SK-N-SH treated with all-trans-retinoic acid at 6 μM for 48 hours (cell line): ENCODE measurements at regions not wholly inside any gene's neighbourhood (a gene's known extent, or its start where the extent isn't known, plus 50 kb on each side); places are given as distances from the start of the nearest gene placed in this dataset.

Experiments
- ATAC-seq: fragments of 200-7000 bp; cut with Tn5 transposase; 3 replicates; pipeline ENCODE4 v1.9.1; 2020; ENCODE audit warnings: mild to moderate bottlenecking, moderate library complexity
- ARNTL ChIP-seq: fragments of 450-650 bp; formaldehyde crosslinking; IDR thresholded peaks from 2 replicates; pipeline ENCODE4 v1.5.0; 2020; ENCODE audit warnings: low read depth, mild to moderate bottlenecking, moderate library complexity, borderline replicate concordance
- BACH2 ChIP-seq: fragments of 250-450 bp; sonication (Bioruptor Pico); IDR thresholded peaks from 2 replicates; pipeline ENCODE4 v1.9.0; 2021; ENCODE audit warnings: mild to moderate bottlenecking, borderline replicate concordance
- CSDC2 ChIP-seq: fragments of 250-450 bp; sonication (Bioruptor Pico); IDR thresholded peaks from 2 replicates; pipeline ENCODE4 v1.5.0; 2020; ENCODE audit warnings: mild to moderate bottlenecking, moderate library complexity
- CSRNP3 ChIP-seq: fragments of 250-450 bp; sonication (Bioruptor Pico); IDR thresholded peaks from 2 replicates; pipeline ENCODE4 v1.5.1; 2021; ENCODE audit warnings: mild to moderate bottlenecking, moderate library complexity
- GLIS3 ChIP-seq: fragments of 250-450 bp; sonication (Bioruptor Pico); IDR thresholded peaks from 2 replicates; pipeline ENCODE4 v1.5.0; 2020; ENCODE audit warnings: mild to moderate bottlenecking, moderate library complexity
- ISL1 ChIP-seq: fragments of 250-450 bp; sonication (Bioruptor Pico); IDR thresholded peaks from 2 replicates; pipeline ENCODE4 v2.1.2; 2022; ENCODE audit warnings: mild to moderate bottlenecking, moderate library complexity
- OSR1 ChIP-seq: fragments of 250-450 bp; sonication (Bioruptor Pico); IDR thresholded peaks from 2 replicates; pipeline ENCODE4 v1.8.0; 2022; ENCODE audit warnings: moderate library complexity, mild to moderate bottlenecking, inconsistent platforms
- PATZ1 ChIP-seq: fragments of 250-450 bp; sonication (Bioruptor Pico); IDR thresholded peaks from 2 replicates; pipeline ENCODE4 v1.8.0; 2020; ENCODE audit warnings: mild to moderate bottlenecking, moderate library complexity, borderline replicate concordance
- POU6F1 ChIP-seq: fragments of 250-450 bp; sonication (Bioruptor Pico); IDR thresholded peaks from 2 replicates; pipeline ENCODE4 v1.8.0; 2021; ENCODE audit warnings: low read depth, mild to moderate bottlenecking, moderate library complexity, borderline replicate concordance
- PPARA ChIP-seq: fragments of 250-450 bp; sonication (Bioruptor Pico); IDR thresholded peaks from 2 replicates; pipeline ENCODE4 v1.5.0; 2020; ENCODE audit warnings: mild to moderate bottlenecking, borderline replicate concordance
- SNAI2 ChIP-seq: fragments of 250-450 bp; sonication (Bioruptor Pico); IDR thresholded peaks from 2 replicates; pipeline ENCODE4 v1.5.0; 2020; ENCODE audit warnings: mild to moderate bottlenecking, moderate library complexity
- TCF4 ChIP-seq: fragments of 250-450 bp; sonication (Bioruptor Pico); IDR thresholded peaks from 2 replicates; pipeline ENCODE4 v1.8.0; 2021; ENCODE audit warnings: mild to moderate bottlenecking, moderate library complexity, borderline replicate concordance
- TOX ChIP-seq: fragments of 250-450 bp; sonication (Bioruptor Pico); IDR thresholded peaks from 2 replicates; pipeline ENCODE4 v1.8.0; 2021; ENCODE audit warnings: mild to moderate bottlenecking, moderate library complexity, borderline replicate concordance
- TSHZ2 ChIP-seq: fragments of 250-450 bp; sonication (Bioruptor Pico); IDR thresholded peaks from 2 replicates; pipeline ENCODE4 v1.5.0; 2020; ENCODE audit warnings: mild to moderate bottlenecking, moderate library complexity
- ZC3H10 ChIP-seq: fragments of 250-450 bp; sonication (Bioruptor Pico); IDR thresholded peaks from 2 replicates; pipeline ENCODE4 v1.5.1; 2021; ENCODE audit warnings: mild to moderate bottlenecking, moderate library complexity
- ZFP3 ChIP-seq: fragments of 250-450 bp; sonication (Bioruptor Pico); IDR thresholded peaks from 2 replicates; pipeline ENCODE4 v1.5.0; 2020; ENCODE audit warnings: mild to moderate bottlenecking, moderate library complexity
- ZFP30 ChIP-seq: fragments of 450-650 bp; formaldehyde crosslinking; IDR thresholded peaks from 2 replicates; pipeline ENCODE4 v1.5.0; 2022; ENCODE audit warnings: mild to moderate bottlenecking, moderate library complexity
- ZNF565 ChIP-seq: fragments of 450-650 bp; formaldehyde crosslinking; conservative IDR thresholded peaks from 2 replicates; pipeline ENCODE4 v1.5.0; 2020; ENCODE audit warnings: low read depth, mild to moderate bottlenecking, moderate library complexity
- TF ChIP-seq, protein P1 (sequence below): fragments of 250-450 bp; sonication (Bioruptor Pico); IDR thresholded peaks from 2 replicates; pipeline ENCODE4 v1.5.1; 2020; ENCODE audit warnings: low read depth, mild to moderate bottlenecking, moderate library complexity

- no peak for TF ChIP-seq PATZ1
- no peak for TF ChIP-seq OSR1 (CRISPR knock-in tag)
- TF ChIP-seq ZFP30 (CRISPR knock-in tag), result no peak
- no peak for TF ChIP-seq TOX (CRISPR knock-in tag)
- TF ChIP-seq, protein P1, sequence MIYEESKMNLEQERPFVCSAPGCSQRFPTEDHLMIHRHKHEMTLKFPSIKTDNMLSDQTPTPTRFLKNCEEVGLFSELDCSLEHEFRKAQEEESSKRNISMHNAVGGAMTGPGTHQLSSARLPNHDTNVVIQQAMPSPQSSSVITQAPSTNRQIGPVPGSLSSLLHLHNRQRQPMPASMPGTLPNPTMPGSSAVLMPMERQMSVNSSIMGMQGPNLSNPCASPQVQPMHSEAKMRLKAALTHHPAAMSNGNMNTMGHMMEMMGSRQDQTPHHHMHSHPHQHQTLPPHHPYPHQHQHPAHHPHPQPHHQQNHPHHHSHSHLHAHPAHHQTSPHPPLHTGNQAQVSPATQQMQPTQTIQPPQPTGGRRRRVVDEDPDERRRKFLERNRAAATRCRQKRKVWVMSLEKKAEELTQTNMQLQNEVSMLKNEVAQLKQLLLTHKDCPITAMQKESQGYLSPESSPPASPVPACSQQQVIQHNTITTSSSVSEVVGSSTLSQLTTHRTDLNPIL (CRISPR knock-in tag), result no peak
- no peak for TF ChIP-seq CSRNP3 (CRISPR knock-in tag)
- ATAC-seq, result no peak
These were observed 353.8 kb downstream of the GPR37 start for GRCh38 chr7:124411796-124412195.

DNA sequence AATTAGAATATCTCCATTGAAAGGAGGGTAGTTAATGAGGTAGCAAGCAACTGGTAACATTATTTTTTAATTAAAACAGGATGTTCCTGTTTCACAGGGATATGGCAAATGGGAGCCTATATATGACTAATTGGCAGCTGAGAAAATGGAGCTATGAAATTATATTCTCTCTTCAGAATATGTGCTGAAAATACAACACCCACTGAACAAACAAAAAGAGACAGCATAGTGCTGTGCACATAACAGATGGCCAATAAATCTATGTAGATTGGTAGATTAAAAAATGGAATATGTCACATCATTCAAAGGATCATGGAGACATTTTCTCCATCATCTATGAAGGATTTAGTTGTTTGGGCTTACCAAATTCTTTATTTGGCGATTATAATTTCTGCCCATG, 362.0 kb downstream of the GPR37 start:
- TF ChIP-seq ZC3H10 (CRISPR knock-in tag) (no peak), GLIS3 (CRISPR knock-in tag) (no peak), TSHZ2 (CRISPR knock-in tag) (no peak), POU6F1 (CRISPR knock-in tag) (no peak), PATZ1 (no peak), CSRNP3 (CRISPR knock-in tag) (no peak), OSR1 (CRISPR knock-in tag) (no peak), CSDC2 (CRISPR knock-in tag) (no peak), ZFP3 (CRISPR knock-in tag) (no peak), SNAI2 (CRISPR knock-in tag) (no peak), BACH2 (CRISPR knock-in tag) (no peak), TCF4 (CRISPR knock-in tag) (no peak), PPARA (CRISPR knock-in tag) (no peak), ZNF565 (no peak), ISL1 (CRISPR knock-in tag) (no peak), ARNTL (no peak)
- TF ChIP-seq, protein P1 (CRISPR knock-in tag), result no peak
- ATAC-seq, result no peak
